HG02623 (cell line): ENCODE measurements at regions not wholly inside any gene's neighbourhood (a gene's known extent, or its start where the extent isn't known, plus 50 kb on each side); places are given as distances from the start of the nearest gene placed in this dataset.
"Not testable (repeated sequence)": the region's sequence is repeated elsewhere in the genome, so short reads cannot be mapped to it uniquely, and the experiment has no call there.

Experiments
- ATAC-seq: cut with Tn5 transposase; IDR thresholded peaks from one replicate; pipeline ENCODE4 v1.9.1; 2021; ENCODE audit warnings: moderate library complexity; ENCODE audit not compliant: unreplicated experiment

DNA sequence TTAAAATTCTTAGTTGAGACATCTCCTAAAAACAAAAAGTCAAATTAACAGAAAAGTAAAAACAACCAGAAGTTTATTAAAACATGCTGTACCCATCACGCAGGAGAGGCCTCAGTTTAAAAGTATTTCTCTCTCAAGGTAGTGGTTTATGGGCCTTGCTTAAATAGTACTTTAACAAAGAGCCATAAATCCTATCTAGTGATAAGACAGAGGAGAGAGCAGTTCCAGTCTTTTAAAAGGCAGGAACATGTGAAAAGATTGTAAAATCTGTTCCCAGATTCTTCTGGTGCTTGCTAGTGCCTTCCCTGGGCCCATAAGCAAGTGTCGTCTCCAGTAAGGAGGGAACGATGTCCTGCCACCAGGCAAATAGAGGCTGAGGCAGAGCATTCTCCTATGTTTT, 476.3 kb upstream of the ADGRL3 start:
- no peak for ATAC-seq

- ATAC-seq = no peak
These were observed 475.5 kb upstream of the ADGRL3 start for GRCh38 chr4:60724623-60725022.

- no peak for ATAC-seq
These were observed 473.3 kb upstream of the ADGRL3 start for GRCh38 chr4:60726779-60727178.

DNA sequence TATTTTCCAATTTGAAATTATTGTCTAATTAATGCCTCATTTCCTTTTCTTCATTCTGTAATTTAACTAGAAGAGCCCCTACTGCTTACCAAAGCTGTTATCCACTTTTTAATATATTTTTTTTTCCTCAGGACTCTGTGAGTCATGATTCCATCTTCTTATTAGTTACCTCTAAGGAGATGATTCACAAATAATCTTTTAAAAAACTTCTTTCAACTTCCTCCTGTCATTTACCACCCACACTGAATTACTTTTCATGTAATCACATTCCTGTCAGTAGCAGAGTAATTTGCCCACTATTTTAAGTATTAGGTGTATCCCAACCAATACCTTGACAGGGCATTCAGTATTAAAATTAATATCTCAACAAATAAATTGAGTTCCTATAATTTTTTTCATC, 470.9 kb upstream of the ADGRL3 start:
- no peak for ATAC-seq

DNA sequence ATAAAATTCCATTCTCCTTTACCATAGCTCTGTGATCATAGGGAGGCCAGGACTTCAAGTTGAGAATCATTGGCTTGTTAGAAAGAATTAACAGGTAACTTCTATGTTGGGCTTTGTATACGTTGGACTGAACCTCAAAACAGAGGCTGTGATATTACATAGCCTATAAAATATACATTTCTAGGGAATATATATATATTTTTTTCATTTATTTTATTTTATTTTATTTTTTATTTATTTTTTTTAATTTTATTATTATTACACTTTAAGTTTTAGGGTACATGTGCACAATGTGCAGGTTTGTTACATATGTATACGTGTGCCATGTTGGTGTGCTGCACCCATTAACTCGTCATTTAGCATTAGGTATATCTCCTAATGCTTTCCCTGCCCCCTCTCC, 470.4 kb upstream of the ADGRL3 start:
- ATAC-seq = not testable (repeated sequence)

DNA sequence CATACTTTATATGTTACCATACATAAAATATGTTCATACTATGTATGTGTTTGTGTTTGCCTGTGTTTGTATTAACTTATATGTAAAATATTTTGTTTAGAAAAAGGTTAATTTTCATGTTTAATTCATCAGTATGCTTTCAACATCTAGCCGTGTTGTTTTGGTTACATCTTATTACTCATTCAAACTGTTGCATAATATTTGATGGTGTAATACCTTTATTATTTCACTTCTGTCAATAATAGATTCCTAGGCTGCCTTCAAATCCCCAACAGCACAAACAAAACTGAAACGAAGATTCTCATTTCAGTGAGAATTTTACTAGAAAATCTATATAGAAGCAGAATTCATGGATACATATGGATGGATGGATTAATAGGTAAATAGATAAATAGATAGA, 462.3 kb upstream of the ADGRL3 start:
- no peak for ATAC-seq

GRCh38 chr4:60743654-60744053, 456.5 kb upstream of the ADGRL3 start:
- no peak for ATAC-seq

DNA sequence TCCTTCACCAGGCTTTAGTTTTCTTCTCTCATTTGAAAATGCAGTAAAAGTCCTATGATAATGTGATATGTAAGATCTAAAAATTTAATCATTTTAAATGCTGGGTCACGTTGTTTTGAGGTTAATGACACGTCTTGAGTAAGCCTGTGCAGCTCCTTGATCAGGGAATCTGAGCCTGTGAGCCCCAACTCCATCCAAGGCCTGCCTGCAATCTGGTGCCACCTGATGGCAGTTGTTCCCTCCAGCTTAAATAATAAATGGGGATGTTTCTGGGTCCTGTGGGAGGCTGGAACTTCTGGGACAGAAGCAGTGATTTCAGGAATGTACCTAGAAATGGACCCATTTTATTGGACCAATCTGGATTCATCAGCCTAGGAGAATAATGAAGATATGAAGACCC, 455.4 kb upstream of the ADGRL3 start:
- ATAC-seq = no peak

GRCh38 chr4:60745800-60746571, 454.1 kb upstream of the ADGRL3 start:
- ATAC-seq = no peak

- ATAC-seq = no peak
These were observed 449.2 kb upstream of the ADGRL3 start for GRCh38 chr4:60750962-60751361.

- no peak for ATAC-seq
These were observed 442.0 kb upstream of the ADGRL3 start for GRCh38 chr4:60757986-60758680.

GRCh38 chr4:60759518-60760245, 440.4 kb upstream of the ADGRL3 start:
- no peak for ATAC-seq

DNA sequence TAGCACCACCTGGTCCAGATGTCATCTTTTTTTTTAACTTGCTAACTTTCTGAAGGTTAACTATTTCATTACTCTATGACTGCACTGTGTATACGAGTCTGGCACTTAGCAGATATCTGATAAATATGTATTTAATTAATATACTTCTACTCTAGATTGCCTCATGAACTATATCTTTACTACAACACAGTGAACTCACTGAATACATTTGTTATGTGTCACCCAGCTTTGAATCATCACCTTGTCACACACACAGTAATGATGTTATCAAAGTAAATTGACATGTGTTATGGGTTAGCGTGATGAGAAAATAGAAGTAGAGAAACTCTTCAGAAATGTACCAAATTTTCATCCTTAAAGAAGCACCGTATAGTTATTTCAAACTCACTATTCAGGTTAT, 419.3 kb upstream of the ADGRL3 start:
- ATAC-seq = no peak

- ATAC-seq = no peak
These were observed 409.5 kb upstream of the ADGRL3 start for GRCh38 chr4:60790608-60791007.

- no peak for ATAC-seq
These were observed 405.8 kb upstream of the ADGRL3 start for GRCh38 chr4:60794372-60794771.

GRCh38 chr4:60799214-60799613, 400.9 kb upstream of the ADGRL3 start:
- no peak for ATAC-seq

- no peak for ATAC-seq
These were observed 399.4 kb upstream of the ADGRL3 start for GRCh38 chr4:60800701-60801100.

GRCh38 chr4:60805500-60806313, 394.4 kb upstream of the ADGRL3 start:
- ATAC-seq = no peak

DNA sequence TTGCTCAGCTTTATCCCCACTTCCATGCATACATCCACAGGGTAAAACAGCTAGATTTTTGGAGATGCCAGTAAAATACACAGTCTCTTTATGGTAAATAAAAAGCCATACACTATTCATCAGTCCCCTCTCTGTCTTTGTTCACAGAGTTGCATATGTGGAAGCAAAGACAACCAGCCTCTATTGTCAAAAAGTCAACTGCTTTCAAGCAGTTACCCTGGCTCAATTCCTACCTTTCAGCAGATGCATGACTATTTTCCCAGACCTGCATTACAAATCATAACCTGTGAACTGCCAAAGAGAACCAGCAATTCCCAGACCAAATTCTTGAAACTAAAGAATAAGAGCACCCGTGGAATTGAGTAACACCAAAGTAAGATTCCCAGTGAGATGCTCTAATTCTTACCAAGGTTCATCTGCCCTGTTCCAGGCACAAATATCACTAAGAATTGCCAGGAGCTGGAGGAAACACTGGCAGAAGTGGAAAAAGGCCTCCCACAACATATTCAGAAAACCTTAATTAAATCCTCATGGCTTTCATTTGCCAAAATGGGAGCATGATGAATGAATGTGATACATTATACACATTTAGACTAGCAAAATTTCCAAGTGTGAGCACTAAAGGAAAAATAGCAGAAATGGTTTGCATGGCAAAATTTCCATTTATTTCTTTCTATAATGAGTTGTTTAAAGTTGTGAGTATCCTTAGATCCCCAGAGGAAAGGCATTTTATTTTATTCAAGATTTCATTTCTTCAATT, 391.2 kb upstream of the ADGRL3 start:
- ATAC-seq = no peak

DNA sequence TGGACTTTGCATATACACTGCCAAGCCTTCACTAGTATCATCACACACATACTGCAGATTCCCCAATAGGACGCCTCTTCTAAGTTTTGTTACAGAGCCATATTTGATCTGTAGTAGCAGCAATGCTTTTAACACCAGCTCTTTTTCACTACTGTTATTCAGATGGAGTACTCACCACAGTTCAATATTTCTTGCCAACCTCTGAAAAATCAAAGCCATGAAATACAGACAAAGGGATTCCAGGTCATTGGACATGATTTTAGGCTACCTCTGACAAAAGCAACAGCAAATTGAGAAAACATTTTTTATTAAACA, 390.7 kb upstream of the ADGRL3 start:
- ATAC-seq = no peak

DNA sequence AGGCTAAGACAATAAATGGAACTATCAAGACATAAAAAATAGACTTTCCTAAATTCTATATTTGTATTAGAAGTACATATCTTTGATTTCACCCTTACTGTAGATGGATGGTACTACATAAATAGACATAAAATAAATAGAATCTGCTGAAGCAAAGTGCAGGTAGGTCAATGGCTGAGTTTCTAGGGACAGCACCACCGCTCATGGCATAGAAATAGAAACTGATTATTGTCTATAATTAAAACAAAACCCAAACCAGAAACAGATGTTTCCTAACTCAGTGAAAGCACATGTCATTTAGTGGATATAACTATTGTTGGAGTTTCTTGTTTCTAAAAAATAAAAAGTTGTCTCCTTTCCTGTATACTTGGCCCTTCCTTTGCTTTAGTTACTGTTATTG, 387.3 kb upstream of the ADGRL3 start:
- ATAC-seq = no peak
